GM19351 (cell line): ENCODE measurements at regions not wholly inside any gene's neighbourhood (a gene's known extent, or its start where the extent isn't known, plus 50 kb on each side); places are given as distances from the start of the nearest gene placed in this dataset.
"Not testable (repeated sequence)": the region's sequence is repeated elsewhere in the genome, so short reads cannot be mapped to it uniquely, and the experiment has no call there.

Experiments
- ATAC-seq: cut with Tn5 transposase; IDR thresholded peaks from one replicate; pipeline ENCODE4 v1.9.1; 2021; ENCODE audit warnings: mild to moderate bottlenecking, moderate library complexity; ENCODE audit not compliant: unreplicated experiment

- no peak for ATAC-seq
Observed at GRCh38 chrX:66915893-66916292, 277.0 kb upstream of the EDA2R start.

DNA sequence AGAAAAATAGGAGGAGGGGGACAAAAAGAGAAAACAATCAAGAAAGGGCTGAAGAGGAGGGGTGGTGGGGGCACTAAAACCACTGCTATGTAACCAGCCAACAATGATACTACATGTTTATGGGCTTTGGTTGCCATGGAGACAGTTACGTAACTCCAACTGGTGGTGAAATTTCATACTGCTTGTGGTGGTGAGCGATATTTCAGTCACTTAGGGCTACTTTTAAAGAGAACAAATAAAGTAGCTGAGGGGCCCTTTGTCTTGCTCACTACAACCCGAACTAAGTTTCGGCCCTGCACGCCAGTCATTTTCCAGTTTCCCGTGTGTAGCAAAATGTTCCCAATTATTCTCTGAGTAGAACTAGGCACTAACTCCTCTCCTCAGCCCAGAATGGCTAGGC lies 275.2 kb upstream of the EDA2R start:
- ATAC-seq, result no peak

DNA sequence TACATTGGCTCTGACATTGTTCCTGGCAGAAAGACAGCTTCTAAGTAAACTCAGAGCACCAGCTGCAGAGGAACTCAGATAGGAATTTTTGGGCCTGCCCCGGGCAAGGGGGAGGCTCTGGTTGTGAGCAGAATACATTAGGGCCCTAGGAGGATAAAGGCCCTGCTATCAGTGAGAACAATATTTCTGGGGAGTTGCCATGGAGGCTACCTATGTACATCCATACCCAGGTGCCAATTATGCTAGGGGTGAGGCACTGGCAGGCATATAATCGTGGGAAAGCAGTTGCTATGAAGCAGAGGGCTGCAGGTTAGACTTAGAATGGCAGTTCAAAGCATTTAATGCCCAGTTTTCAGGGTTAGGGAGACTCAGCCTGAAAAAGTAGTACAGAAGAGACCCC lies 273.5 kb upstream of the EDA2R start:
- ATAC-seq, result no peak

GRCh38 chrX:66902081-66902480 lies 263.2 kb upstream of the EDA2R start:
- no peak for ATAC-seq

DNA sequence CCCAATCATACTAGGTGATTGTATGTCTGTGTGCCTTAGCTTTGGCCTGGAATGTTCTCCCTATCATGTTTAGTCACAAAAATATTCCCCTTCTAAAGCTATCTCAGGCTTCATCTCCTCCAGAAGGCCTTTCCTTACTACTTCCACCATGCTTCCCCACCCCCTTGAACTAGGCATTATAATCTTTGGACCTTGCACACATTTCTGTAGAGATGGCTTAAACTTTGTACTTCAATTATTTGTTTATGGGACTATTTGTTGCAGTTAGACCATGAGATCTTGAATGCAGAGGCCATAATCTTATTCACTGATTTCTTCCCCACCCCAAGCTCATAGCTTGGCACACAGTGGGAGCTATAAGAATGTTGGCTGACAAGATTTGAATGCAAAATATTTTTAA lies 262.0 kb upstream of the EDA2R start:
- ATAC-seq, result no peak

DNA sequence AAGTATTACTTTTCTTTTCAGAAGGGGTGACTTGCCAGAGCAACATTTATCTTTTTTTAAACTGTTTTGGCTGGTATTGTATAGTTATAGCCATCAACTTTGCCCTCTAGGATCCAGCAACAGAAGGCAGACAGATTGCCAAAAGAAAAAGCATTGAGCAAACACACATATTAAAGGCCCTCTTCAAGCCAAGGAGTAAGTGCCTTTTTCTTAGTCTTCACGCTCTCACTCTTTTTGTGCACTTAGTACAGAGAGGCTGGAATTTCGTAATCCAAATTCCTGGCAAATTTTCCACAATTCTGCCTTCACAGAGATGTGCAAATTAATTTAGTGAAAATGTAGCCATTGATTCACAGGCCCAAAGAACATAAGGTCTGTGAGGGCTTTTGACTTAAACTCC lies 253.1 kb upstream of the EDA2R start:
- no peak for ATAC-seq

GRCh38 chrX:66889418-66889817 lies 250.5 kb upstream of the EDA2R start:
- ATAC-seq, result no peak

- no peak for ATAC-seq
Observed at GRCh38 chrX:66882101-66882500, 243.2 kb upstream of the EDA2R start.

GRCh38 chrX:66876776-66877175 lies 237.9 kb upstream of the EDA2R start:
- ATAC-seq, result no peak

DNA sequence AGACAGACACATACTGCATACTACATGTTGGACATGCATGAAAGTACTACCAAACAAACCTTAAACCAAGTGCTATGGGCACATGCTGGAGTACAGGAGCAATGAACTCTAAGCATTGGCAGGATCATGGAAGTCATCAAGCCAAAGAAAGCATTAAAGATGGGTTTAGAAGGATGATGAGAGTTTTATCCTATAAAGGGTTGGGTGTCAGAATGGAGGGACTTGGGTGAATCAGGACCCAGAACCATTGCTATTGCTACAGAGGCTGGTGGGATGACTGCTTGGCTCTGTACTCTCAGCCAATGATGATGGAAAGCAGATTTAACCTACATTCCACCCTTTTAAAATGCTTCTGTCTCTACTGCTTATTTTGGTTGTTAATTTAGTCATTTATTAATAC lies 233.9 kb upstream of the EDA2R start:
- no peak for ATAC-seq

DNA sequence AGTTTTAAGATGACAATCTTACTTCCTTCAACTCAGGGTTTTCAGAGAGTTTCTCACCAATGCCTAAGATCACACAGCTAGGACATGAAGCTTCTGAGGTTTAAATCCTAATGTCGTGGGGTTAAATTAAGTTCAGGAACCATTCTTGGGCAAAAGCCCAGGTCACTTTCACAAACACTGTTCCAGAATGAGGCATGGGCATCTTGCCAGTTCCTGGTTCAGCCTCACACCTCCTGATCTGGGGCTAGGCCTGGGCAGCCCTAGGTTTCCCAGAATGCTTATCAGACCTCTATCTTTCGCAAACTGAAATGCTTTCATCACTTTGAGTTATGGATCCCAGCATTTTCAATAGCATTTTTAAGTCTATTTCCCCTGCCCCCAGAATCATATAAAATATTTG lies 224.8 kb upstream of the EDA2R start:
- no peak for ATAC-seq

DNA sequence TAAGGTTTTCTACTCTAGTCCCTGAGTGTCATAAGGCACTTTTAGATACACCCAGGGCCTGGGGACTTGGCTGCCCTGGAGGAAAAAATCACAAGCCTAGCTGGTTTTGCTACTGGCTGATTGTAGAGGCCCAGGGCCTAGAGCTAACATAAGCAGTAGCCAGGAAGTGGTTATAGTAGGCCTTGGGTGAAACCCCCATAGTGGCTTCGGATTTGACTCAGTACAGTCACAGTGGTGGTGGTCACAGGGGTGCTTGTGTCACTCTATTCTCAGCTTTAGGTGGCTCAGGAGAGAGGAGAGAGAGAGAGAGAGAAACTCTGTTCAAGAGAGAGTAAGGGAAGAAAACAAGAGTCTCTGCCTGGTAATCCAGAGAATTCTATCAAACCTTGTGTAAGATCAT lies 194.5 kb upstream of the EDA2R start:
- peak; percentile 99 for ATAC-seq

DNA sequence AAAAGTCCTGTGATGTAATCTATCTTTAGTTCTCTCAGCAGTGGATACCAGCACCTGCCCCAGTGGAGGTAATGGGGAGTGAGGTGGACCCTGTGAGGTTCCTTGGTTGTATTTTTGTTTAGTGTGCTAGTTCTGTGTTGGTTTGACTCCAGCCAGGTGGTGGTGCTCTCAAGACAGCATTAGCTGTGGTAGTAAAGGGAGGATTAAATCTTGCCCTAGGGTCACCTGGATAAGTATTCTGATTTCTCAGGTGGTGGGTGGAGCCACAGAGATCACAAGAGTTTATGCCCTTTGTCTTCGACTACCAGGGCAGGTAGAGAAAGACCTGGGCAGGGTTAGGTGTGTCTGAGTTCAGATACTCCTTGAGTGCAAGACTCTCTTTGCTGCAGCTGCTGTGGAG lies 176.3 kb upstream of the EDA2R start:
- no peak for ATAC-seq

DNA sequence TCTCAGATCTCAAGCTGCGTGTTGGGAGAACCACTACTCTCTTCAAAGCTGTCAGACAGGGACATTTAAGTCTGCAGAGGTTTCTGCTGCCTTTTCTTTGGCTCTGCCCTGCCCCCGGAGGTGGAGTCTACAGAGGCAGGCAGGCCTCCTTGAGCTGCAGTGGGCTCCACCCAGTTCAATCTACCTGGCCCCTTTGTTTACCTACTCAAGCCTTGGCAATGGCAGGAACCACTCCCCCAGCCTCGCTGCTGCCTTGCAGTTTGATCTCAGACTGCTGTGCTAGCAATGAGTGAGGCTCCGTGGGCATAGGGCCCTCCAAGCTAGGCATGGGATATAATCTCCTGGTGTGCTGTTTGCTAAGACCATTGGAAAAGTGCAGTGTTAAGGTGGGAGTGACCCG lies 155.6 kb upstream of the EDA2R start:
- ATAC-seq, result not testable (repeated sequence)

GRCh38 chrX:66766318-66766717 lies 127.4 kb upstream of the EDA2R start:
- no peak for ATAC-seq

DNA sequence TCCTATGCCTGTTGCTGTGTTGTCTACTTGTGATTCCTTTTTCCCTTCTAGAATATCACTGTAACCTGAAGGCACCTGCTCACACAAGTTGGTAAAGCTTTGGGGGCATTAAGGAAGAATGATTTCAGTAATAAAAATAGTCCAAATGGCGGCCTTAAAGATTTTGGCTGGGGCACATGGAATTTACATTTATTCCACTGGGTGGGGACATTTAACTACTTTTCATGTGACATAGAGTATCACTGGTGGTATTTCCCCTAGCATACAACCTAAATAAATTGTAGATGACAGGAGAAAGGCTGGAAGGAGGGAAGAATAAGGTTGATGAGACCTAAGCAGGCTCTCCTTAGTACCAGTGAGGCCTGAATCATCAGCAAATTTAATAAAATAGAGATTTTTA lies 121.8 kb upstream of the EDA2R start:
- no peak for ATAC-seq

DNA sequence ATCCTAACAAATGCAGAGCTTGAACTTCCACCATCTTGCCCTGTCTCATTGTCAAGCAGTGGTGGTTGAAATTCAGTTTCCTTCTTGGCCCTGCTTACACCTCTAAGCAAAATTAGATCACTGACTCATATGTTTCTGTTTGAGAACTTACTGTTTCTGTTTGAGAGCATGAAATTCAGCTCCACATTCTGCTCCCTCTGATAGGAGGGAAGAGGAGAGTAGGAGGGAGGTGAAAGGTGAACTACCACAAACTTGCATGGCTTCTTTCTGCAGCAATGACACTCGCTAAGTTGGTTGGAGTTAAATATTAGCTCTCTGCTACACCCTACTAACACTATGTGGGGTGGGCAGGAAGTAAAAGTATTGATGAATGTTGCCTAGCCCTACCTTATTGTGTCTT lies 117.8 kb upstream of the EDA2R start:
- ATAC-seq, result no peak

DNA sequence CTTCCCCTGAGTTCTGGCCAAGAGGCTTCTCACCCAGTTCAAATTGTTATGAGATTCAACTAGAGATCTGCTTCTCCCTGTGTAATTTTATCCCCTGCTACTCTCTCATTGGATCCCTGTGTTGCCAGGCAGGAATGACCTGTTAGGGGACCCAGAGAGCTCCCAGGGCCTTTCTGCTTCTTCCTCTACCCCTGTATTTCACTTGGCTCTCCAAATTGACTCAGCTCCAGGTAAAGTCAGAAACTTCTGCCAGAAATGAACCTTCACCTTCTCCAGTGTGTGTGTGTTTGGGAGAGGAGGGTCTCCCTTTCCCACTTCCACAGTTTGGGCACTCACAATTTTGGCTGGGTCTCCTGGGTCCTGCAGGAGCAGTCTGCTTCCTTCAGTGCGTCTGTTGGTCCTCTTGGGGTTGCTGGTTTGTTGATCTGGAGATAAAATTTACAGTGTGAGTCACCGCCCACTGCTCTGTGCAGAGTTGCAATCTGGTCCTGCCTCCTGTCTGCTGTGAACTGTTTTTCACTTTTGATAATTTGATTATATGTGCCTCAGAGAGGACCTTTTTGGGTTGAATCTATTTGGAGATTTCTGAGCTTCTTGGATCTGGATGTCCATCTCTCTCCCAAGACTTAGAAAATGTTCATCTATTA lies 112.4 kb upstream of the EDA2R start:
- no peak for ATAC-seq

DNA sequence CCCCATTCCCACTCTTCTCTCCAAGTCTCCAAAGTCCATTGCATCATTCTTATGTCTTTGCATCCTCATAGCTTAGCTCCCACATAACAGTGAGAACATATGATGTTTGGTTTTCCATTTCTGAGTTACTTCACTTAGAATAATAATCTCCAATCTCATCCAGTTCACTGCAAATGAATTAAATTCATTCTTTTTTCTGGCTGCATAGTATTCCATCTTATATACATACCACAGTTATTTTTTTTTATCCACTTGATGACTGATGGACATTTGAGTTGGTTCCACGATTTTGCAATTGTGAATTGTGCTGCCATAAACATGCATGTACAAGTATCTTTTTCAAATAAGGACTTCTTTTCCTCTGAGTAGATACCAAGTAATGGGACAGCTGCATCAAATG lies 105.6 kb upstream of the EDA2R start:
- not testable (repeated sequence) for ATAC-seq

- peak; percentile 55 for ATAC-seq
Observed at GRCh38 chrX:66731398-66731797, 92.5 kb upstream of the EDA2R start.

DNA sequence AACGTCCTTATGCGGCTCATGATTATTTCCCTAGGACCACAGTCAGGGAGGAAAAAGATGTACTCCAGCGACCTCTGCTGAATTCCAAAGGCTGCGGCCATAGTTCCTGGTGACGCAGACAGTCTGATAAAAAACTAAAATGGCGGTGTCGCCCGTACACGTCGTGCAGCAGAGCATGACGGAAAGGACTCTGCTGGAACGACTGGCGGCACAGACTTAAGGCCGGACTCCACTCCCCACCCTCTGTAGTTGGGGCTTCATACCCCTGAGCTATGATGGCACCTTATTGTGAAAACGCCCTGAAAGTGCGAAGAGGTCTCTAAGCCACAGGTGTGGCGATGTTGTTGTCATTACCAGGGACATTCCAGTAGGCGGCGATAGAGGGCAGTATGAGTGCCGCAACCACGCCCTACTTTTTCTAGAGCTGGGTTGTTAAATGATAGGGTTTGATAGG lies 90.0 kb upstream of the EDA2R start:
- peak; percentile 80 for ATAC-seq

DNA sequence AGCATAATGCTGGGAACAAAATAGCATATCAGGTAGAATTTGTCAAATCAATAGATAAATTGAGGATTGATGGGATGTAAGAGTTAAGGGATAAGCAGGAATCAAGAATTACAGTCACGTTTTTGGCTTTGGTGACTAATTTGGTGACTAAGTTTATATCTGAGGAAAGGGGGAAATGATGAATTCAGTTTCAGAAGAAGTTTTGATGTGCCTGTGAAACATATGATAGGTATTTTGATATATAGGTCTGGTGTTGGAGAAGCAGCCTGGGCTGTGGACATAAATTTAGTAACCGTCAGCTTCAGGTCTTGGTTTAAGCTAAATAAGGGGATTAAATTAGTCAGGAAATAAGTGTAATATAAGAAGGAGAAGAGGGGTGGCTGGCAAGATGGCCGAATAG lies 79.0 kb upstream of the EDA2R start:
- no peak for ATAC-seq
